ENCODE measurements at regions not wholly inside any gene's neighbourhood (a gene's known extent, or its start where the extent isn't known, plus 50 kb on each side); places are given as distances from the start of the nearest gene placed in this dataset.

GRCh38 chr13:84076280-84076679 is 194.0 kb upstream of the SLITRK1 start:
- intact Hi-C loops (cut with micrococcal nuclease) = no loop called here

GRCh38 chr13:84050536-84050935 is 168.3 kb upstream of the SLITRK1 start:
- H3K9ac ChIP-seq (ENCODE audit: low read length) = no peak overlapping the region
- H3K9me3 ChIP-seq (ENCODE audit: low read length) = no peaks in the 10 kb centered on the region
- no peaks in the 10 kb centered on the region for H3K9me2 ChIP-seq (replicated peaks; ENCODE audit: low read length)
- H3K36me3 ChIP-seq (ENCODE audit: low read depth, low read length) = no peaks in the 10 kb centered on the region
- H2AFZ ChIP-seq (ENCODE audit: low read length) = no peak overlapping the region
- no peak overlapping the region for H3K4me3 ChIP-seq (ENCODE audit: low read length)
- H3K4me2 ChIP-seq (ENCODE audit: low read length) = no peak overlapping the region
- no peaks in the 10 kb centered on the region for H3K27me3 ChIP-seq (ENCODE audit: low read length)
- ChIA-PET POLR2A (ENCODE audit: unreplicated experiment) (no interaction called here), CTCF (no interaction called here)
- no TSS peak for BruUV-seq (replicated peaks)
- ATAC-seq (no peak), DNase-seq (peak; percentile 2)
- no peaks in the 10 kb centered on the region for H4K20me1 ChIP-seq (ENCODE audit: low read length)
- H3K79me2 ChIP-seq (ENCODE audit: low read length) = no peaks in the 10 kb centered on the region
- H3K4me1 ChIP-seq (ENCODE audit: insufficient read depth, low read length) = no peaks in the 10 kb centered on the region
- TF ChIP-seq EZH2 (IDR thresholded peaks at IDR 0.05; ENCODE audit: low read length, unreplicated experiment) (no peak), EZH2phosphoT487 (IDR thresholded peaks at IDR 0.05; ENCODE audit: borderline replicate concordance, low read length) (no peak)
- intact Hi-C loops (cut with micrococcal nuclease) = no loop called here
- H3F3A ChIP-seq (ENCODE audit: low read length, unreplicated experiment) = no peaks in the 10 kb centered on the region
- H3K27ac ChIP-seq (ENCODE audit: low read length) = no peak overlapping the region

More at GRCh38 chr13:84076280-84076679, 194.0 kb upstream of the SLITRK1 start:
- POLR2A ChIA-PET (ENCODE audit: unreplicated experiment) = no interaction called here
- Histone ChIP-seq H3K36me3 (ENCODE audit: low read depth, low read length) (no peaks in the 10 kb centered on the region), H3K4me2 (ENCODE audit: low read length) (no peak overlapping the region), H3K4me1 (ENCODE audit: insufficient read depth, low read length) (no peaks in the 10 kb centered on the region), H3K27ac (ENCODE audit: low read length) (no peak overlapping the region), H3K79me2 (ENCODE audit: low read length) (no peaks in the 10 kb centered on the region), H3K9ac (ENCODE audit: low read length) (no peak overlapping the region), H4K20me1 (ENCODE audit: low read length) (no peaks in the 10 kb centered on the region), H3K9me2 (replicated peaks; ENCODE audit: low read length) (no peaks in the 10 kb centered on the region), H2AFZ (ENCODE audit: low read length) (no peak overlapping the region), H3K27me3 (ENCODE audit: low read length) (no peaks in the 10 kb centered on the region), H3K4me3 (ENCODE audit: low read length) (no peak overlapping the region), H3K9me3 (ENCODE audit: low read length) (no peaks in the 10 kb centered on the region), H3F3A (ENCODE audit: low read length, unreplicated experiment) (no peaks in the 10 kb centered on the region)
- CTCF ChIA-PET = interaction anchor here (0.6 kb wide), 1 partner anchor 1738 kb away, joined by 3 read pairs; no protein-coding TSS in a partner anchor
- BruUV-seq (replicated peaks) = no TSS peak
- TF ChIP-seq CTCF (conservative IDR thresholded peaks at IDR 0.05; ENCODE audit: low read depth, low read length) = no peak
- no peak for TF ChIP-seq EZH2phosphoT487 (IDR thresholded peaks at IDR 0.05; ENCODE audit: borderline replicate concordance, low read length)
- no peak for TF ChIP-seq EZH2 (IDR thresholded peaks at IDR 0.05; ENCODE audit: low read length, unreplicated experiment)
- ATAC-seq (no peak), DNase-seq (no peak)

DNA sequence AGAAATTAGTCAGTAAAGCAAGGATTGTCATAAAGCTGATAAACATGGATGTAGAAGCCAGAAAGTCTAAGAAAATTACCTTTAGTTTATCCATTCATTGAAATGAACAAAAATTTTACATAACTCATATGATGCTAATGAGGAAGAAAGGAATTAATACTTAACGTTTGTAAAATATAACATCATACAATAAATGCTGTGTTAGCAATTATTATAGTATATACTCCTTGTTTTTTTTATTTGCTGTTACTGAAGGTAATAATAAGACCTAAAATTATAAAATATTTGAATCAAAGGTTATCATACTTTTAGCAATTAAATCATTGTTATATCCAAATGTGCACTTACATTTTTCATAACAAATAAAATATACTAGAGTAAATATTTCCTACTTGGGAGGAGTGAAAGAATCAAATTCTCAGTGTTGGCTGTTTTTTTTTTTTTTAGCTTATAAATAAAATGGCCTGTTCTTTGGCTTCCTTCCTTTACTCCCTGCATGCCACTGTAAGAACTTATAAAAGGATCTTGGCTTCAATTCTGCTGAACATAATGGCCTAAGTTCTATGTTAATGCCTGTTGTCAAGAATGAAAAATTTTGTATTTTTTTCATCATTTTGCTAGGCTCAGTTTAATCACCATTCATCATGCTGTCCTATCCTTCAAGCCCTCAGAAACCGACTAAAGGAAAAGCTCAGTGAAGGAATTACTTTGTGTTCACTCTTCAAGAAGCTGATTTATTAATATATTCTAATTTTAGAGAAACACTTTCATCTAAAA is 167.4 kb upstream of the SLITRK1 start:
- H3K9me3 ChIP-seq (ENCODE audit: low read length) = no peaks in the 10 kb centered on the region
- H3K9me2 ChIP-seq (replicated peaks; ENCODE audit: low read length) = no peaks in the 10 kb centered on the region
- no peak overlapping the region for H3K4me3 ChIP-seq (ENCODE audit: low read length)
- no peaks in the 10 kb centered on the region for H3K4me1 ChIP-seq (ENCODE audit: insufficient read depth, low read length)
- H3K9ac ChIP-seq (ENCODE audit: low read length) = no peak overlapping the region
- ATAC-seq (no peak), DNase-seq (no peak)
- H3K27me3 ChIP-seq (ENCODE audit: low read length) = no peaks in the 10 kb centered on the region
- no peak for TF ChIP-seq CTCF (conservative IDR thresholded peaks at IDR 0.05; ENCODE audit: low read depth, low read length)
- TF ChIP-seq EZH2 (IDR thresholded peaks at IDR 0.05; ENCODE audit: low read length, unreplicated experiment) = no peak
- no peak for TF ChIP-seq EZH2phosphoT487 (IDR thresholded peaks at IDR 0.05; ENCODE audit: borderline replicate concordance, low read length)
- intact Hi-C loops (cut with micrococcal nuclease) = no loop called here
- H3K4me2 ChIP-seq (ENCODE audit: low read length) = no peak overlapping the region
- POLR2A ChIA-PET (ENCODE audit: unreplicated experiment) = no interaction called here
- H3K27ac ChIP-seq (ENCODE audit: low read length) = no peak overlapping the region
- H4K20me1 ChIP-seq (ENCODE audit: low read length) = no peaks in the 10 kb centered on the region
- CTCF ChIA-PET = no interaction called here
- no peaks in the 10 kb centered on the region for H3F3A ChIP-seq (ENCODE audit: low read length, unreplicated experiment)
- no peaks in the 10 kb centered on the region for H3K36me3 ChIP-seq (ENCODE audit: low read depth, low read length)
- no peaks in the 10 kb centered on the region for H3K79me2 ChIP-seq (ENCODE audit: low read length)
- BruUV-seq (replicated peaks) = no TSS peak
- no peak overlapping the region for H2AFZ ChIP-seq (ENCODE audit: low read length)
